Calu3 (cell line): ENCODE measurements at regions not wholly inside any gene's neighbourhood (a gene's known extent, or its start where the extent isn't known, plus 50 kb on each side); places are given as distances from the start of the nearest gene placed in this dataset.
"Not testable (repeated sequence)": the region's sequence is repeated elsewhere in the genome, so short reads cannot be mapped to it uniquely, and the experiment has no call there.

ENCODE experiments used
- BruUV-seq: library from RNA; stranded (reverse); fragments of 400-500 nt; replicated peaks from 2 replicates; lab custom pipeline; 2021; lab: Mats Ljungman, UMichigan
- CTCF ChIA-PET: fragments of 300-600 bp; sonication (Branson Sonifier 250); formaldehyde crosslinking; loops from one replicate; lab custom pipeline; 2022; ENCODE audit warnings: antibody characterized with exemption; lab: Charles Lee
- DNase-seq: peaks from one replicate; pipeline ENCODE4 v3.0.0; 2022
- H3K27ac Mint-ChIP-seq: one replicate; pipeline ENCODE4 v1.8.0; 2022; ENCODE audit warnings: mixed read lengths; ENCODE audit not compliant: unreplicated experiment
- H3K27me3 Mint-ChIP-seq: one replicate; pipeline ENCODE4 v1.8.0; 2022; ENCODE audit warnings: mixed read lengths; ENCODE audit not compliant: unreplicated experiment
- H3K36me3 Mint-ChIP-seq: one replicate; pipeline ENCODE4 v1.8.0; 2022; ENCODE audit warnings: mild to moderate bottlenecking, moderate library complexity, mixed read lengths; ENCODE audit not compliant: insufficient read depth, unreplicated experiment
- H3K4me1 Mint-ChIP-seq: one replicate; pipeline ENCODE4 v1.8.0; 2022; ENCODE audit warnings: mild to moderate bottlenecking, low read depth, mixed read lengths; ENCODE audit not compliant: unreplicated experiment
- H3K4me3 Mint-ChIP-seq: one replicate; pipeline ENCODE4 v1.8.0; 2022; ENCODE audit warnings: mild to moderate bottlenecking, low read depth, moderate library complexity, mixed read lengths; ENCODE audit not compliant: unreplicated experiment
- H3K9me3 Mint-ChIP-seq: one replicate; pipeline ENCODE4 v1.8.0; 2022; ENCODE audit warnings: low read depth, mixed read lengths; ENCODE audit not compliant: unreplicated experiment
- intact Hi-C: fragments of 100-400 bp; cut with micrococcal nuclease; formaldehyde crosslinking; loops from one replicate; pipeline ENCODE4 v1.10.0; 2022; ENCODE audit not compliant: unreplicated experiment
- TF ChIP-seq, protein P1 (sequence below): fragments of 200-600 bp; IDR thresholded peaks from one replicate; pipeline ENCODE4 v1.8.0; 2022; ENCODE audit warnings: antibody characterized with exemption; ENCODE audit not compliant: unreplicated experiment

DNA sequence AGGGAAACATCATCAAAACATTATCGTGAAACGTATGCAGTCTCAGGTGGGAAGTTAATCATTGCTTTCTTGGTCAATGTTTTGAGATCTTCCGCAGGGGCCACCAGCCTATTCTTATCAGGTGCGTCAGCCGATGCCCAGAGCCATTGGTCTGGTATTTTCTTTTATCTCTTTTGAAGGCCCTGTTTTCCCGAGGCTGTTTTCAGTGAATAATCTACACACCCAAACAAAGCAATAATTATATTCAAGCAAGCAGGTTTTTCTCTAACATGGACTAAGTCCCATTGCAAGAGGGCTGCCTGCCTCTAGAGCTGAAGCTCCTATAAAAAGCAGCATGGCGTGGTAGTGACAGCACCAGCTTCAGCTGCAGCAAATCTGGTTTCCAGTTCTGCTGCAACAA, 430.0 kb upstream of the ID2 start:
- TF ChIP-seq, protein P1, sequence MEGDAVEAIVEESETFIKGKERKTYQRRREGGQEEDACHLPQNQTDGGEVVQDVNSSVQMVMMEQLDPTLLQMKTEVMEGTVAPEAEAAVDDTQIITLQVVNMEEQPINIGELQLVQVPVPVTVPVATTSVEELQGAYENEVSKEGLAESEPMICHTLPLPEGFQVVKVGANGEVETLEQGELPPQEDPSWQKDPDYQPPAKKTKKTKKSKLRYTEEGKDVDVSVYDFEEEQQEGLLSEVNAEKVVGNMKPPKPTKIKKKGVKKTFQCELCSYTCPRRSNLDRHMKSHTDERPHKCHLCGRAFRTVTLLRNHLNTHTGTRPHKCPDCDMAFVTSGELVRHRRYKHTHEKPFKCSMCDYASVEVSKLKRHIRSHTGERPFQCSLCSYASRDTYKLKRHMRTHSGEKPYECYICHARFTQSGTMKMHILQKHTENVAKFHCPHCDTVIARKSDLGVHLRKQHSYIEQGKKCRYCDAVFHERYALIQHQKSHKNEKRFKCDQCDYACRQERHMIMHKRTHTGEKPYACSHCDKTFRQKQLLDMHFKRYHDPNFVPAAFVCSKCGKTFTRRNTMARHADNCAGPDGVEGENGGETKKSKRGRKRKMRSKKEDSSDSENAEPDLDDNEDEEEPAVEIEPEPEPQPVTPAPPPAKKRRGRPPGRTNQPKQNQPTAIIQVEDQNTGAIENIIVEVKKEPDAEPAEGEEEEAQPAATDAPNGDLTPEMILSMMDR: no peak
- no TSS peak for BruUV-seq
- Mint-ChIP-seq H3K27me3 (no peaks in the 10 kb centered on the region), H3K27ac (no peak overlapping the region), H3K36me3 (no peaks in the 10 kb centered on the region), H3K9me3 (peaks cover 5% of the 10 kb centered on the region), H3K4me3 (no peak overlapping the region), H3K4me1 (no peaks in the 10 kb centered on the region)
- no peak for DNase-seq
- intact Hi-C loops: no loop called here
- CTCF ChIA-PET: no interaction called here

DNA sequence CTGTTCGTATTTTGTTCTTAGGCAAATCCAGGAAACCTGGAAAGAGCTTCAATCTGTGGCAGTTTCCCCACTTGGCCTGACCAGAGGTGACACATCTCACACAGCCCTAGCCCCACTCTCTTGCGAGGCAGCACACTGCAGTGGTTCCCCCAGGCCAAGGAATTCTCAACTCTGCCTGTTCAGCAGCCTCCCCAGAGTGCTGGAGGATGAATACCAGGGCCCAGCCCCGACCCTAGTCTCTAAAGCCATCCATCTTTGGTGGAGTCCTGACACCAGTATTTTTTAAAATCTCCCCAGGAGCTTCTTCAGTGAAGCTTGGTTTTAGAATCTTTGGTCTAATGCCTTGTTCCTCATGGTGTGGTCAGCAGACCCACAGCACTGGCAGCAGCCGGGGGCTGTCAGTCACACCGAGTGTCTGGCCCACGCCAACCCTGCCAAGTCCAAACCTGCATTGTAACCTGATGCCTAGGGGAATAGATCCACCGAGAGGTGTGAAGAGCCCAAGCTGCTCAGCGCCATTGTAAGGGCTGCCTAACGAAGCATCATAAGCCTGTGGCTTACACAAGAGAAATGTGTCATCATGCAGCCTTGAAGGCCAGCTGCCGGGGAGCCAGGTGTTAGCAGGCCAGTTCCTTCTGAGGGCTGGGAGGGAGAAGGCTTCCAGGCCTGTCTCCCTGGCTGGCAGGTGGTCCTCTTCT, 428.7 kb upstream of the ID2 start:
- intact Hi-C loops: no loop called here

DNA sequence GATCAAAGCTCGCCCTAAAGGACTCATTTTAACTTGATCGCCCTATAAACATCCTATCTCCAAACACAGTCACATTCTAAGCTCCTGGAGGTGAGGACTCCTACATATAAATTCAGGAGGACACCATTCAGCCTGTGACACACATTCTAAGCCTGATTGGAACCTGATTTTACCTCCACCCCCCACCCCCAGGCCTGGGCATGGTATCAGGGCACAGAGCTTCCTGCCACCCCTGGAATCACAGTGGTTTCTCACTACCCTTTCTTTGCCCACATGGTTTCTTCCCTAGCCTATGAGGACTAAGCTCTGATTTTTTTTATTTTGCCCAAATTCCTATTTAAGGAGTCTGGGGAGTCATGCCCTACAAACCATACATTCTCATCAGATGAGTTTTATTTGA, 428.1 kb upstream of the ID2 start:
- intact Hi-C loops: no loop called here
- H3K27me3 Mint-ChIP-seq: no peaks in the 10 kb centered on the region
- TF ChIP-seq, protein P1: no peak
- H3K27ac Mint-ChIP-seq: no peak overlapping the region
- H3K9me3 Mint-ChIP-seq: peaks cover 5% of the 10 kb centered on the region
- H3K4me3 Mint-ChIP-seq: no peak overlapping the region
- no TSS peak for BruUV-seq
- CTCF ChIA-PET: no interaction called here
- no peaks in the 10 kb centered on the region for H3K36me3 Mint-ChIP-seq
- DNase-seq: no peak
- no peaks in the 10 kb centered on the region for H3K4me1 Mint-ChIP-seq

More for the DNA sequence above, 428.7 kb upstream of the ID2 start:
- CTCF ChIA-PET: no interaction called here
- H3K36me3 Mint-ChIP-seq: no peaks in the 10 kb centered on the region
- no TSS peak for BruUV-seq
- DNase-seq: no peak
- H3K27ac Mint-ChIP-seq: no peak overlapping the region
- H3K4me3 Mint-ChIP-seq: no peak overlapping the region
- TF ChIP-seq, protein P1: no peak
- H3K4me1 Mint-ChIP-seq: no peaks in the 10 kb centered on the region
- peaks cover 5% of the 10 kb centered on the region for H3K9me3 Mint-ChIP-seq
- no peaks in the 10 kb centered on the region for H3K27me3 Mint-ChIP-seq

DNA sequence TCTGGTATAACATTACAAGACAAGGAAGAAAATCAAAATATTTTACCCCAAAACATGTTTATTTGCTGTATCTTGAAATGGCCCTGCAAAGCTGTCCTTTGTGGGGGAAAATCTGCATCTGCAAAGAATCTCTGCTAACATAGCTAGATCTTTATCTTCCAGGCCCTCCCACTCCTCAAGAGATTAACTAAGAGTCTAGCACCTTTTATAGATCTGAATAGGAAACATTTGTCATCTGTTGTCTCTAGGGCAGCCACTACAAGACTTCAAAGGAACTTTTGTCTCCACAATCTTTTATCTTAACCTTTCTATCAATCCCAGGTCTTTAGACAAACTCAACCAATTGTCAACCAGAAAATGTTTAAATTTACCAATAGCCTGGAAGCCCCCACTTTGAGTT, 427.6 kb upstream of the ID2 start:
- H3K27me3 Mint-ChIP-seq, BruUV-seq, DNase-seq, H3K4me3 Mint-ChIP-seq, CTCF ChIA-PET, H3K9me3 Mint-ChIP-seq, H3K27ac Mint-ChIP-seq, H3K4me1 Mint-ChIP-seq, H3K36me3 Mint-ChIP-seq, intact Hi-C loops: not testable (repeated sequence)

DNA sequence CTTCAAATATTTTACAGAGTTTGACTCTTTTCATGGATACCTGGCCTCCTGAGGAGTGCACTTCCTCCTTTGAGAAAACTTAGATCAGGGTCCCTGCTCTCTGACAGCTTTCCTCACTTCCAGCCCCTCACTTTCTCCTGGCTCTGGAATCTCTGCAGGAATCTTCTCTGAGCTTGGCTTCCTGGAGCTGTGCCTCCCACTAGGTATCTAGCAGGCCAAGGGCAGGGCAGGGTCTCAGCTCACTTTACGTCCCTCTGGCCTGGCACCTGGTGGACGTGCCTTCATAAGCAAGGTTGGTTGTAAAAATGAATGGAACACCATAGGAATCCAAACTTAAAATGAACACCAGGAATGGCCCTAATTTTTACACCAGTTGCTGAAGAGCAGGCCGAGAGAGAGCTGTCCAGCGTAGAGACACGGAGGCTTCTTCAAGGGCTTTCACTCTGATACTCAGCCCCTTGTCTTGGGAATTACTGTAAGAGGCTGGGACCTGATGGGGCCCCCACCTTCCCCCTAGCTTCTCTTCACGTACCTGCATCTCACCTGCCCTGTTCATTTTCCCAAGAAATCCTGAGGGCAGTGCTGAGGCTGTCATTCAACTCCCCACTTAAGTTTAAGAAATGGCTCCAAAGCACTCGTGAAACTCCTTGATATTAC, 426.9 kb upstream of the ID2 start:
- no TSS peak for BruUV-seq
- Mint-ChIP-seq H3K36me3 (no peaks in the 10 kb centered on the region), H3K4me1 (no peaks in the 10 kb centered on the region), H3K4me3 (no peak overlapping the region), H3K9me3 (peaks cover 5% of the 10 kb centered on the region), H3K27ac (no peak overlapping the region), H3K27me3 (no peaks in the 10 kb centered on the region)
- intact Hi-C loops: no loop called here
- TF ChIP-seq, protein P1: no peak
- no peak for DNase-seq
- CTCF ChIA-PET: no interaction called here
